GM19455 (cell line): ENCODE measurements at regions not wholly inside any gene's neighbourhood (a gene's known extent, or its start where the extent isn't known, plus 50 kb on each side); places are given as distances from the start of the nearest gene placed in this dataset.

ENCODE experiments used
- ATAC-seq: cut with Tn5 transposase; IDR thresholded peaks from one replicate; pipeline ENCODE4 v1.9.1; 2021; ENCODE audit not compliant: unreplicated experiment

- ATAC-seq: no peak
Observed at GRCh38 chr3:24963762-24964625, 464.1 kb upstream of the RARB start.

- ATAC-seq: no peak
Observed at GRCh38 chr3:24965706-24966385, 462.2 kb upstream of the RARB start.

- ATAC-seq: no peak
Observed at GRCh38 chr3:24968036-24968435, 460.0 kb upstream of the RARB start.

GRCh38 chr3:24972491-24972890, 455.6 kb upstream of the RARB start:
- no peak for ATAC-seq

GRCh38 chr3:24981309-24981708, 446.8 kb upstream of the RARB start:
- ATAC-seq: no peak

GRCh38 chr3:24981924-24982323, 446.1 kb upstream of the RARB start:
- no peak for ATAC-seq

- no peak for ATAC-seq
Observed at GRCh38 chr3:24985668-24986067, 442.4 kb upstream of the RARB start.

- ATAC-seq: no peak
Observed at GRCh38 chr3:24986612-24987011, 441.5 kb upstream of the RARB start.

GRCh38 chr3:24999357-24999756, 428.7 kb upstream of the RARB start:
- no peak for ATAC-seq

GRCh38 chr3:25000971-25001591, 427.0 kb upstream of the RARB start:
- no peak for ATAC-seq

- no peak for ATAC-seq
Observed at GRCh38 chr3:25002052-25002451, 426.0 kb upstream of the RARB start.

GRCh38 chr3:25007974-25008658, 419.9 kb upstream of the RARB start:
- ATAC-seq: peak; percentile 98

- ATAC-seq: no peak
Observed at GRCh38 chr3:25009665-25010064, 418.4 kb upstream of the RARB start.

- no peak for ATAC-seq
Observed at GRCh38 chr3:25015599-25015998, 412.5 kb upstream of the RARB start.

GRCh38 chr3:25018909-25019308, 409.2 kb upstream of the RARB start:
- ATAC-seq: no peak

- ATAC-seq: no peak
Observed at GRCh38 chr3:25019506-25019905, 408.6 kb upstream of the RARB start.

GRCh38 chr3:25021816-25022215, 406.2 kb upstream of the RARB start:
- ATAC-seq: no peak

GRCh38 chr3:25023876-25024275, 404.2 kb upstream of the RARB start:
- no peak for ATAC-seq

GRCh38 chr3:25025236-25025635, 402.8 kb upstream of the RARB start:
- no peak for ATAC-seq

GRCh38 chr3:25027650-25028049, 400.4 kb upstream of the RARB start:
- no peak for ATAC-seq

GRCh38 chr3:25029820-25030219, 398.2 kb upstream of the RARB start:
- ATAC-seq: no peak
